ENCODE measurements at regions not wholly inside any gene's neighbourhood (a gene's known extent, or its start where the extent isn't known, plus 50 kb on each side); places are given as distances from the start of the nearest gene placed in this dataset.
A peak's percentile ranks its signal among the peaks of the same experiment; 100 is the strongest.

- Histone ChIP-seq H4K20me1 (ENCODE audit: insufficient read depth, low read length) (no peaks in the 10 kb centered on the region), H3K9ac (ENCODE audit: low read depth, low read length) (no peak overlapping the region), H3K4me2 (ENCODE audit: insufficient read depth, low read length) (no peak overlapping the region), H3K27me3 (ENCODE audit: insufficient read depth, low read length, poor library complexity) (no peaks in the 10 kb centered on the region), H3K36me3 (ENCODE audit: insufficient read depth, low read length) (no peaks in the 10 kb centered on the region), H3K79me2 (ENCODE audit: insufficient read depth, low read length) (no peaks in the 10 kb centered on the region), H3K4me3 (ENCODE audit: low read depth in 1 of 2, low read length in 2 of 2) (no peak overlapping the region), H3K9me3 (ENCODE audit: insufficient read depth, low read length, severe bottlenecking) (peaks cover 19% of the 10 kb centered on the region), H3K27ac (ENCODE audit: low read length) (no peak overlapping the region), H3K4me1 (ENCODE audit: insufficient read depth, low read length) (no peaks in the 10 kb centered on the region), H2AFZ (ENCODE audit: low read depth, low read length) (peak overlapping the region; percentile 38; the same call in 1 of the 2 replicates)
- ATAC-seq (ENCODE audit: insufficient read depth, low read depth) (no peak), DNase-seq (no peak)
- TF ChIP-seq EZH2 (IDR thresholded peaks at IDR 0.05; ENCODE audit: borderline replicate concordance, low read depth, low read length, severe bottlenecking), result no peak
Observed at GRCh38 chr4:132548463-132548862, 600.6 kb upstream of the PCDH10 start.

GRCh38 chr4:132556316-132556715 lies 592.8 kb upstream of the PCDH10 start:
- Histone ChIP-seq H3K27ac (ENCODE audit: low read length) (no peak overlapping the region), H3K4me3 (ENCODE audit: low read depth in 1 of 2, low read length in 2 of 2) (no peak overlapping the region), H3K4me1 (ENCODE audit: insufficient read depth, low read length) (no peaks in the 10 kb centered on the region), H3K4me2 (ENCODE audit: insufficient read depth, low read length) (no peak overlapping the region), H3K9me3 (ENCODE audit: insufficient read depth, low read length, severe bottlenecking) (peaks cover 3% of the 10 kb centered on the region), H3K27me3 (ENCODE audit: insufficient read depth, low read length, poor library complexity) (no peaks in the 10 kb centered on the region), H3K79me2 (ENCODE audit: insufficient read depth, low read length) (no peaks in the 10 kb centered on the region), H4K20me1 (ENCODE audit: insufficient read depth, low read length) (no peaks in the 10 kb centered on the region), H3K36me3 (ENCODE audit: insufficient read depth, low read length) (no peaks in the 10 kb centered on the region), H2AFZ (ENCODE audit: low read depth, low read length) (no peak overlapping the region), H3K9ac (ENCODE audit: low read depth, low read length) (no peak overlapping the region)
- DNase-seq, result no peak
- TF ChIP-seq EZH2 (IDR thresholded peaks at IDR 0.05; ENCODE audit: borderline replicate concordance, low read depth, low read length, severe bottlenecking) (no peak), CTCF (IDR thresholded peaks at IDR 0.05; ENCODE audit: borderline replicate concordance, extremely low read depth, low read length, poor library complexity, severe bottlenecking) (no peak)
- ATAC-seq (ENCODE audit: insufficient read depth, low read depth), result no peak

GRCh38 chr4:132557660-132558059 lies 591.4 kb upstream of the PCDH10 start:
- Histone ChIP-seq H3K27me3 (ENCODE audit: insufficient read depth, low read length, poor library complexity) (no peaks in the 10 kb centered on the region), H3K4me3 (ENCODE audit: low read depth in 1 of 2, low read length in 2 of 2) (no peak overlapping the region), H3K27ac (ENCODE audit: low read length) (no peak overlapping the region), H4K20me1 (ENCODE audit: insufficient read depth, low read length) (no peaks in the 10 kb centered on the region), H3K4me2 (ENCODE audit: insufficient read depth, low read length) (no peak overlapping the region), H3K9me3 (ENCODE audit: insufficient read depth, low read length, severe bottlenecking) (peaks cover 3% of the 10 kb centered on the region), H3K36me3 (ENCODE audit: insufficient read depth, low read length) (no peaks in the 10 kb centered on the region), H3K9ac (ENCODE audit: low read depth, low read length) (no peak overlapping the region), H2AFZ (ENCODE audit: low read depth, low read length) (no peak overlapping the region), H3K4me1 (ENCODE audit: insufficient read depth, low read length) (no peaks in the 10 kb centered on the region), H3K79me2 (ENCODE audit: insufficient read depth, low read length) (no peaks in the 10 kb centered on the region)
- no peak for ATAC-seq (ENCODE audit: insufficient read depth, low read depth)
- DNase-seq, result no peak
- TF ChIP-seq EZH2 (IDR thresholded peaks at IDR 0.05; ENCODE audit: borderline replicate concordance, low read depth, low read length, severe bottlenecking), result no peak
- TF ChIP-seq CTCF (IDR thresholded peaks at IDR 0.05; ENCODE audit: borderline replicate concordance, extremely low read depth, low read length, poor library complexity, severe bottlenecking), result peak; percentile 36

- no peak overlapping the region for H3K27ac ChIP-seq (ENCODE audit: low read length)
- H4K20me1 ChIP-seq (ENCODE audit: insufficient read depth, low read length), result no peaks in the 10 kb centered on the region
- H3K27me3 ChIP-seq (ENCODE audit: insufficient read depth, low read length, poor library complexity), result no peaks in the 10 kb centered on the region
- no peaks in the 10 kb centered on the region for H3K9me3 ChIP-seq (ENCODE audit: insufficient read depth, low read length, severe bottlenecking)
- H3K4me2 ChIP-seq (ENCODE audit: insufficient read depth, low read length), result no peak overlapping the region
- no peaks in the 10 kb centered on the region for H3K79me2 ChIP-seq (ENCODE audit: insufficient read depth, low read length)
- ATAC-seq (ENCODE audit: insufficient read depth, low read depth), result 0 out of 3 replicates have a peak, but pooled peaks have one; percentile 31
- no peak overlapping the region for H3K9ac ChIP-seq (ENCODE audit: low read depth, low read length)
- no peaks in the 10 kb centered on the region for H3K4me1 ChIP-seq (ENCODE audit: insufficient read depth, low read length)
- no peaks in the 10 kb centered on the region for H3K36me3 ChIP-seq (ENCODE audit: insufficient read depth, low read length)
- H2AFZ ChIP-seq (ENCODE audit: low read depth, low read length), result no peak overlapping the region
- no peak for DNase-seq
- TF ChIP-seq CTCF (IDR thresholded peaks at IDR 0.05; ENCODE audit: borderline replicate concordance, extremely low read depth, low read length, poor library complexity, severe bottlenecking) (peak; percentile 48), EZH2 (IDR thresholded peaks at IDR 0.05; ENCODE audit: borderline replicate concordance, low read depth, low read length, severe bottlenecking) (no peak)
- H3K4me3 ChIP-seq (ENCODE audit: low read depth in 1 of 2, low read length in 2 of 2), result no peak overlapping the region
Observed at GRCh38 chr4:132564920-132565319, 584.2 kb upstream of the PCDH10 start.
